ENCODE measurements at regions not wholly inside any gene's neighbourhood (a gene's known extent, or its start where the extent isn't known, plus 50 kb on each side); places are given as distances from the start of the nearest gene placed in this dataset.

GRCh38 chr3:117587416-117587815 is 877.8 kb downstream of the TUSC7 start:
- TF ChIP-seq POLR2A (IDR thresholded peaks at IDR 0.05), result no peak
- TF ChIP-seq, protein P1, sequence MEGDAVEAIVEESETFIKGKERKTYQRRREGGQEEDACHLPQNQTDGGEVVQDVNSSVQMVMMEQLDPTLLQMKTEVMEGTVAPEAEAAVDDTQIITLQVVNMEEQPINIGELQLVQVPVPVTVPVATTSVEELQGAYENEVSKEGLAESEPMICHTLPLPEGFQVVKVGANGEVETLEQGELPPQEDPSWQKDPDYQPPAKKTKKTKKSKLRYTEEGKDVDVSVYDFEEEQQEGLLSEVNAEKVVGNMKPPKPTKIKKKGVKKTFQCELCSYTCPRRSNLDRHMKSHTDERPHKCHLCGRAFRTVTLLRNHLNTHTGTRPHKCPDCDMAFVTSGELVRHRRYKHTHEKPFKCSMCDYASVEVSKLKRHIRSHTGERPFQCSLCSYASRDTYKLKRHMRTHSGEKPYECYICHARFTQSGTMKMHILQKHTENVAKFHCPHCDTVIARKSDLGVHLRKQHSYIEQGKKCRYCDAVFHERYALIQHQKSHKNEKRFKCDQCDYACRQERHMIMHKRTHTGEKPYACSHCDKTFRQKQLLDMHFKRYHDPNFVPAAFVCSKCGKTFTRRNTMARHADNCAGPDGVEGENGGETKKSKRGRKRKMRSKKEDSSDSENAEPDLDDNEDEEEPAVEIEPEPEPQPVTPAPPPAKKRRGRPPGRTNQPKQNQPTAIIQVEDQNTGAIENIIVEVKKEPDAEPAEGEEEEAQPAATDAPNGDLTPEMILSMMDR (IDR thresholded peaks at IDR 0.05), result no peak
- ATAC-seq (no peak), DNase-seq (no peak)
- H3K27me3 ChIP-seq, result no peaks in the 10 kb centered on the region
- H3K27ac ChIP-seq, result no peak overlapping the region
- intact Hi-C loops (cut with DNase I), result no loop called here
- H3K36me3 ChIP-seq, result no peaks in the 10 kb centered on the region
- 35% methylated on average over 2 of the region's 2 CpGs for WGBS (ENCODE audit: insufficient coverage, low coverage, low lambda C conversion rate, missing lambda C conversion rate)
- no peaks in the 10 kb centered on the region for H3K9me3 ChIP-seq
- no peak overlapping the region for H3K4me3 ChIP-seq
- no peaks in the 10 kb centered on the region for H3K4me1 ChIP-seq

DNA sequence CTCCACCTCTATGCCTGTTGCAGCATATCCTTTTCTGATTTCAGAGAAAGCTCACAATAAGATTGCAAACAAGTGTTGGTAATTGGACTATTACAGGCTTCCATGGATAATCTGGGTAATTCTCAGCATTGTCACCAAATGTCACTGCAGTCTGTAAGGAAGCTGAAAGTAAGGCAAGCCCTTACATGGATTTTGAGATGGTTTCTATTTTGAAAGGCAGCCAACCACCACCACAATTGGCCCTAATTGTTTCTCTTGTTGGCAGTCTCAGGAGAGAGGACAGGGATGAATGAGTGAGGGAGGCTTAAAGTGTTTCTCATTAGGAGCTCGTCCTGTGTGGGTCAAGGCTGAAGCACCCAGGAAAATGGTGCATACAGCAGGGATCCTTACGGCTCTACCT is 879.9 kb downstream of the TUSC7 start:
- intact Hi-C loops (cut with DNase I), result no loop called here
- WGBS (ENCODE audit: insufficient coverage, low coverage, low lambda C conversion rate, missing lambda C conversion rate), result 60% methylated on average over 2 of the region's 2 CpGs
- Histone ChIP-seq H3K9me3 (no peaks in the 10 kb centered on the region), H3K4me1 (no peaks in the 10 kb centered on the region), H3K36me3 (no peaks in the 10 kb centered on the region), H3K4me3 (no peak overlapping the region), H3K27ac (no peak overlapping the region), H3K27me3 (no peaks in the 10 kb centered on the region)
- TF ChIP-seq POLR2A (IDR thresholded peaks at IDR 0.05), result no peak
- TF ChIP-seq, protein P1 (IDR thresholded peaks at IDR 0.05), result no peak
- no peak for ATAC-seq
- no peak for DNase-seq

DNA sequence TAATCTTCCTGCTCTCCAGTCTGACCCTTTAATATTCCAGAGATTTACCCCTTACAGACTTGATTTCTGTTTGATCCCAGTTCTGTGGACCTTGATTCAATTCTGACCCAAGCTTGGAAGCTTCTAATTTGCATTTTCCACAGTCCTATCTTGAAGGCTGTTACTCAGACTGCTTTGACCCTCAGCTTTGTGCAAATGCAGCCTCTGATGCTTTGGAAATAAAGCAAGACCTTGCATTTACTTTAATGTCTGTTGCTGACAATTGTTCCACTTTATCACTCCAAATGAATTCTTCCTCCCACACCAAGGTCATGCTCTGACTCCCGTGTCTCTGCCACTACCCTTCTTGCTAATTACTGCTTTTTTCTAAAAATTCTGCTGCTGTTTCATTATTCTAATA is 886.0 kb downstream of the TUSC7 start:
- no peaks in the 10 kb centered on the region for H3K9me3 ChIP-seq
- no peaks in the 10 kb centered on the region for H3K36me3 ChIP-seq
- no peaks in the 10 kb centered on the region for H3K4me1 ChIP-seq
- 30% methylated on average over 1 of the region's 1 CpG for WGBS (ENCODE audit: insufficient coverage, low coverage, low lambda C conversion rate, missing lambda C conversion rate)
- no peak for DNase-seq
- intact Hi-C loops (cut with DNase I), result no loop called here
- no peak overlapping the region for H3K4me3 ChIP-seq
- H3K27ac ChIP-seq, result no peak overlapping the region
- H3K27me3 ChIP-seq, result no peaks in the 10 kb centered on the region
- no peak for ATAC-seq
- TF ChIP-seq, protein P1 (IDR thresholded peaks at IDR 0.05), result no peak
- no peak for TF ChIP-seq POLR2A (IDR thresholded peaks at IDR 0.05)

- H3K4me1 ChIP-seq, result no peaks in the 10 kb centered on the region
- WGBS (ENCODE audit: insufficient coverage, low coverage, low lambda C conversion rate, missing lambda C conversion rate), result 47% methylated on average over 1 of the region's 1 CpG
- no peak overlapping the region for H3K27ac ChIP-seq
- TF ChIP-seq POLR2A (IDR thresholded peaks at IDR 0.05), result no peak
- intact Hi-C loops (cut with DNase I), result no loop called here
- H3K27me3 ChIP-seq, result no peaks in the 10 kb centered on the region
- DNase-seq (no peak), ATAC-seq (no peak)
- no peak overlapping the region for H3K4me3 ChIP-seq
- H3K36me3 ChIP-seq, result no peaks in the 10 kb centered on the region
- no peaks in the 10 kb centered on the region for H3K9me3 ChIP-seq
These were observed 886.9 kb downstream of the TUSC7 start for GRCh38 chr3:117596503-117596902.

- WGBS (ENCODE audit: insufficient coverage, low coverage, low lambda C conversion rate, missing lambda C conversion rate), result 5% methylated on average over 1 of the region's 1 CpG
These were observed 888.3 kb downstream of the TUSC7 start for GRCh38 chr3:117597865-117598264.

More at GRCh38 chr3:117597865-117598264, 888.3 kb downstream of the TUSC7 start:
- no peak for DNase-seq
- Histone ChIP-seq H3K27ac (no peak overlapping the region), H3K4me1 (no peaks in the 10 kb centered on the region), H3K4me3 (no peak overlapping the region), H3K27me3 (no peaks in the 10 kb centered on the region), H3K36me3 (no peaks in the 10 kb centered on the region), H3K9me3 (no peaks in the 10 kb centered on the region)
- intact Hi-C loops (cut with DNase I), result no loop called here
- no peak for ATAC-seq
- no peak for TF ChIP-seq POLR2A (IDR thresholded peaks at IDR 0.05)
- TF ChIP-seq, protein P1 (IDR thresholded peaks at IDR 0.05), result no peak

Data from right lobe of liver (tissue), 6 donors.